ENCODE measurements at regions not wholly inside any gene's neighbourhood (a gene's known extent, or its start where the extent isn't known, plus 50 kb on each side); places are given as distances from the start of the nearest gene placed in this dataset.
"Not testable (repeated sequence)": the region's sequence is repeated elsewhere in the genome, so short reads cannot be mapped to it uniquely, and the experiment has no call there.

- H3K27ac Mint-ChIP-seq; H3K9me3 Mint-ChIP-seq; H3K36me3 Mint-ChIP-seq (ENCODE audit: low read depth); H3K4me1 Mint-ChIP-seq (ENCODE audit: low read depth); H3K4me3 Mint-ChIP-seq: not testable (repeated sequence)
- H3K27me3 Mint-ChIP-seq (ENCODE audit: low read depth) = peaks cover 13% of the 10 kb centered on the region
Measured at GRCh38 chr15:75771054-75771453, 58.4 kb upstream of the CSPG4 start.

GRCh38 chr15:75770131-75770530 lies 57.5 kb upstream of the CSPG4 start:
- Mint-ChIP-seq H3K27ac (no peak overlapping the region), H3K9me3 (no peaks in the 10 kb centered on the region), H3K36me3 (ENCODE audit: low read depth) (no peaks in the 10 kb centered on the region), H3K27me3 (ENCODE audit: low read depth) (peaks cover 13% of the 10 kb centered on the region), H3K4me1 (ENCODE audit: low read depth) (no peaks in the 10 kb centered on the region), H3K4me3 (no peak overlapping the region)

GRCh38 chr15:75768526-75768925 lies 55.9 kb upstream of the CSPG4 start:
- not testable (repeated sequence) for H3K4me3 Mint-ChIP-seq; H3K27ac Mint-ChIP-seq; H3K4me1 Mint-ChIP-seq (ENCODE audit: low read depth); H3K9me3 Mint-ChIP-seq; H3K36me3 Mint-ChIP-seq (ENCODE audit: low read depth)
- H3K27me3 Mint-ChIP-seq (ENCODE audit: low read depth) = peaks cover 10% of the 10 kb centered on the region

GRCh38 chr15:75765551-75766305 lies 53.1 kb upstream of the CSPG4 start:
- H3K36me3 Mint-ChIP-seq (ENCODE audit: low read depth); H3K9me3 Mint-ChIP-seq; H3K27me3 Mint-ChIP-seq (ENCODE audit: low read depth); H3K4me3 Mint-ChIP-seq; H3K4me1 Mint-ChIP-seq (ENCODE audit: low read depth); H3K27ac Mint-ChIP-seq: not testable (repeated sequence)

GRCh38 chr15:75764845-75765550 lies 52.4 kb upstream of the CSPG4 start:
- not testable (repeated sequence) for H3K4me3 Mint-ChIP-seq; H3K9me3 Mint-ChIP-seq; H3K27me3 Mint-ChIP-seq (ENCODE audit: low read depth); H3K27ac Mint-ChIP-seq; H3K36me3 Mint-ChIP-seq (ENCODE audit: low read depth); H3K4me1 Mint-ChIP-seq (ENCODE audit: low read depth)

- H3K27me3 Mint-ChIP-seq (ENCODE audit: low read depth); H3K9me3 Mint-ChIP-seq; H3K4me1 Mint-ChIP-seq (ENCODE audit: low read depth); H3K36me3 Mint-ChIP-seq (ENCODE audit: low read depth); H3K27ac Mint-ChIP-seq; H3K4me3 Mint-ChIP-seq: not testable (repeated sequence)
Measured at GRCh38 chr15:75763635-75764600, 51.3 kb upstream of the CSPG4 start.

- H3K36me3 Mint-ChIP-seq (ENCODE audit: low read depth) = no peaks in the 10 kb centered on the region
- H3K4me3 Mint-ChIP-seq = no peak overlapping the region
- H3K27ac Mint-ChIP-seq = no peak overlapping the region
- H3K9me3 Mint-ChIP-seq = no peaks in the 10 kb centered on the region
- peaks cover 10% of the 10 kb centered on the region for H3K4me1 Mint-ChIP-seq (ENCODE audit: low read depth)
- H3K27me3 Mint-ChIP-seq (ENCODE audit: low read depth) = no peaks in the 10 kb centered on the region
Measured at GRCh38 chr15:75763137-75763611, 50.5 kb upstream of the CSPG4 start.
